ENCODE measurements at regions not wholly inside any gene's neighbourhood (a gene's known extent, or its start where the extent isn't known, plus 50 kb on each side); places are given as distances from the start of the nearest gene placed in this dataset.

DNA sequence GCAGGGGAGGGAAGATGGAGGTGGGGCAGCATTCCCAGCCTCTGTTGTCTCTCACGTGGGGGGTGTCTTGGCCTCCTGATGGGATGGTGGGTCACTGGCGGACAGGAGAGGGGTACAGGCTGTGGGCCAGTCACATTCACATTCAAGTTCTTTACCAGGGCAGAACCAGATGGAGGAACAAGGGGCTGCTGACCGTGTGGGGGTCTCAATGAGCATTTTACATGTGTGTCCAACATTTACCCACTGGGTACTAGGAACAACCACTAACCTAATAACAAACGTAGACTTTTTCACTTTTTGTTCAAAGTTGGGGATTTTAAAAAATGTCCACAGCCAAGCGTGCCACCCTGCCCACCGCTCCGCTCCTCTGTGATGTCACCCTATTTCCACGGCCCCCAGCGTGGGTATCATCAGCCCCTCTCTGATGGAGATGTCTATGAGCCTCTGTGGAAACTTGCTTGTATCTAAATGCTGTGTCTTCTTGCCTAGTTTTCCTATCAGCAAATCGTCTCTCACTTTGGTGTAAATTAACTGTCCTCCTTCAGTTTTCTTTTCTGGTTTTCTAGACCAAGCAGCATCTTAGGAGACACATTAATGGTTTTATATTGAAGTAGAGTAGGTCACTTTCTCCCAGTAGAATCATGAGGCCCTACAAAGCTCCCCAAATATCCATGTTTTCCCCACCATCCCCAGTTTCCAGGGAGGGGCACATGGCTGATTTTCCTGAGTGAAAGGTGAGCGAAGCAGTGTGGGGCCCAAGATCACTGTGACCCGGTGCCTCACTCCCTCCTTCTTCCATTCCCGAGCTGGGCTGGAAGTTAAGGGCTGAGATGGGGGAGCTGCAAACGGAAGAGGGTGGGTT is 936.7 kb downstream of the BRD1 start:
- H3K4me3 ChIP-seq (ENCODE audit: low read depth, low read length): no peak overlapping the region

- no peak overlapping the region for H3K4me3 ChIP-seq (ENCODE audit: low read depth, low read length)
Observed at GRCh38 chr22:48889887-48890692, 937.6 kb downstream of the BRD1 start.

DNA sequence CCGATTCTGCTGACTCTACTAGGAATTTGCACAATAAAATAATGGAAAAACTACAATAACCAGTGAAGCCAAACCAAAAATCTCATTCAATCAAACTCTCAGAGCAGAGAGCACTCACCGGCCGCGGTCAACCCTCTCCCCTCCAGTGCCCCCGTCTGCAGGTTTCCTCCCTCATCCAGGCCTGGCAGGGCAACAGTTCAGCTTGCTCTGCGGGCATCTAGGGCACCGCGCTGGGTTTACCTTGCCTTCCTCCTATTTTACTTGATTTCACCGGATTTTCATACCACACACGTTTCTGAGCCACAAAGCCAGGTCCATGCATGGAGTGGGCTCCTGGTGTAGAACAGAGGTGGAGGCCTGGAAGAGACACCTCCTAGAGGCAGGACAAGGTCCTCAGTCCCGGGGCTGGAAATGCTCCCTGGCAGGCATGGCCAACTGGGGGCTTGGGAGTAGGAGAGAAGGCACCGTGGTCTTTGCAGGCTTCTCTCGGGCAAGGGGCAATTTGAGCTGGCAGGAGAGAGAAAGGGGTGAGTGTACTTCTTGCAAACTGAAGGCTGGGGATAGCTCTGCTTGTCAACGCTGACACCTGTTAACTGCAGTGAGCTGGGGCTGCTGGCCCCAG is 938.4 kb downstream of the BRD1 start:
- H3K4me3 ChIP-seq (ENCODE audit: low read depth, low read length): no peak overlapping the region

DNA sequence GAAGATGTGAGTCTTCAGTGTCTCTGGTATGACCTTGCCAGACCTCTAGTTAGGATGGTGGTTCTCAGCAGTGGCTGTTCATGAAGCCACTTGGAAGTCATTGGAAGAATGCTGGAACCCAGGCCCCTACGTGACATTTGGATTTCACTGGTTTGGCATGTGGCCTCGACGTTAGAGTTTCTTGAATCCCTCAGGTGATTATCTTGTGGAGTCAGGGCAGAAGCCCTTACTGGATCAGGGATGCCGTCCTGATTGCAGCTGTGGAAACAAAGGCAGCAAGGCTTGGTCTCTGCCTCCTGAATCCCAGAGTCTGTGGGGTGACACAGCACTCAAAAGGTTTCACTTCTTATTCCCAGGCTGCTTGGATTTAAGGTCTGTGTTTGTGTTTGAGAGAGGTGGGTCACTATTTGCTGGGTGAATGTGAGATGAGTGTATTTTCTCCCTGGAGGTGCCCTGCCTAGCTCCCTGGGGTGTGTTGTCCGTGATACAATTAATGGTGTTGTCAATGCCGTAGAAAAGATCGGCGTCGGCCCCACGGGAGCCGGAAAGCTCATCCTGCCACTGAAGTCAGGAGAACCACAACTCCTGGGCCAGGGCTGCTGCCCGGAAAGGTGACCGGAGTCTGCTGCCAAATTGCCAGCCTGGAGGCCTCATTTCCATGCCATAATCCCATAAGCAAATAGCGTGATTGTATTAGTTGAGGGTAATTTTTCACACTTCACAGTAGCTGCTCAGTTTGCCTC is 939.0 kb downstream of the BRD1 start:
- H3K4me3 ChIP-seq (ENCODE audit: low read depth, low read length): no peak overlapping the region

GRCh38 chr22:48887394-48888332 is 940.0 kb downstream of the BRD1 start:
- H3K4me3 ChIP-seq (ENCODE audit: low read depth, low read length): no peak overlapping the region

DNA sequence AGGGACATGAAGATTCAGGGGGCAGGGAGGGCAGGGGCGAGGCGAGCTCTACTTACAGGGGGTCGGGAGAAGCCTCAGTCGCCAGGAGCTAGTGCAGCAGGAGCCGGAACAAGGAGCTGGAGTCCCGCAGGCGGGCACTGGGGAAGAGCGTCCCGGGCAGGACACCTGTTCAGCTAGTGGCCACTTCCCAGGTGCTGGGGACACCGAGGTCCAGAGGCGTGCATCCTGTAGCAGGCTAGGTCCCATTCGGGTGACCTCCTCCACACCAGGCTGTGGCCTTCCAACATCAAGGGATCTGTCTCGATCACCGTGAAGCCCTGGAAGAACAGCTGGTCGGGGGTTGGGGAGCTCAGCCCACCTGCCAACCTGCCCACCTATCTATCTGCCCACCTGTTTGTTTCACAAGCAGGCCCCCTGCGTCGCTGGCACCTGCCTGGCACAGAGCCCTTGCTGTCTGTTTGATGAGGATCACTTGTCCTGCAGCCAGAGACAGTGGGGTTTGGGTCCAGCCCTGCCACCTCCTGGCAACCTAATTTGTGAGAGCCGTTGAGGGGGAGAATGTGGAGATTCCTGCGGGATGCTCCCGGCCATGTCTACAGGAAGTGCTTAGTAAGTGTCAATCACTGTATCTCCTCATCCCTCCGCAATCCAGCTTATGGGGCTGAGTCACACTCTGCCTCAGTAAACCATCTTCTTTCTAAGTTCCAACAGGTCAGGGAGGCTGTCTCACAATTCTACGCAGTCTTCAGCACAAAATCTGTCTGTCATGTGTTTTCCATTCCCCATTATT is 940.9 kb downstream of the BRD1 start:
- H3K4me3 ChIP-seq (ENCODE audit: low read depth, low read length): no peak overlapping the region

GRCh38 chr22:48885919-48886305 is 941.8 kb downstream of the BRD1 start:
- no peak overlapping the region for H3K4me3 ChIP-seq (ENCODE audit: low read depth, low read length)

DNA sequence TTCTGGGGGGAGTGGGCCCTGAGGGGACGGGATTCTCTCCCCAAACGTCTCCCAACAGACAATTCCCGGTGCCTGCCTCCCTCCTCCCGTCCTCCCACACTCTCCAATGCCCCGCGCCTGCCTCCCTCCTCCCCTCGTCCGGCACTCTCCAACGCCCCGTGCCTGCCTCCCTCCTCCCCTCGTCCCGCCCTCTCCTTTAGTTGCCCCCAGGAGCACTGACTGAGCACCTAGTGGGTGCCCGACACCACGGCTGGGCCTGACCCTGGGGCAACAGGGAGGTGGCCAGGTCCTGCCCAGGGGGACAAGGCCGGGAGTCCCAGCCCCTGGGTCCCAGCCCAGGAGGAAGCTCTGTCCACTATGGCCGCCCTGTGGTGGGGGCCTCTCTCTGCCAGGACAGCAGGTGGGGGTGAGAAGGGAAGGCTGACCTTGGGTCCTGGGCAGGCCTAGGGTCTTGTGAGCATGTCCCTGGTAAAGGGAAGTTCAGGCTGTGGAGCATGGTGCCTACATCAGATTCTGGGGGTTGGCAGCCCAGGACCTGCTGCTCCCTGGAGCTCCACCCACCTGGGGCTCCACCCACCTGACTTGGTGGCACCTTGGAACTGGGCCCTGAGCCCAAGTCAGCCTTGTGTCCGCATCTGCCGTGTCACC is 942.3 kb downstream of the BRD1 start:
- H3K4me3 ChIP-seq (ENCODE audit: low read depth, low read length): no peak overlapping the region

- H3K4me3 ChIP-seq (ENCODE audit: low read depth, low read length): no peak overlapping the region
Observed at GRCh38 chr22:48884786-48885185, 942.9 kb downstream of the BRD1 start.

- H3K4me3 ChIP-seq (ENCODE audit: low read depth, low read length): no peak overlapping the region
Observed at GRCh38 chr22:48884324-48884723, 943.3 kb downstream of the BRD1 start.

DNA sequence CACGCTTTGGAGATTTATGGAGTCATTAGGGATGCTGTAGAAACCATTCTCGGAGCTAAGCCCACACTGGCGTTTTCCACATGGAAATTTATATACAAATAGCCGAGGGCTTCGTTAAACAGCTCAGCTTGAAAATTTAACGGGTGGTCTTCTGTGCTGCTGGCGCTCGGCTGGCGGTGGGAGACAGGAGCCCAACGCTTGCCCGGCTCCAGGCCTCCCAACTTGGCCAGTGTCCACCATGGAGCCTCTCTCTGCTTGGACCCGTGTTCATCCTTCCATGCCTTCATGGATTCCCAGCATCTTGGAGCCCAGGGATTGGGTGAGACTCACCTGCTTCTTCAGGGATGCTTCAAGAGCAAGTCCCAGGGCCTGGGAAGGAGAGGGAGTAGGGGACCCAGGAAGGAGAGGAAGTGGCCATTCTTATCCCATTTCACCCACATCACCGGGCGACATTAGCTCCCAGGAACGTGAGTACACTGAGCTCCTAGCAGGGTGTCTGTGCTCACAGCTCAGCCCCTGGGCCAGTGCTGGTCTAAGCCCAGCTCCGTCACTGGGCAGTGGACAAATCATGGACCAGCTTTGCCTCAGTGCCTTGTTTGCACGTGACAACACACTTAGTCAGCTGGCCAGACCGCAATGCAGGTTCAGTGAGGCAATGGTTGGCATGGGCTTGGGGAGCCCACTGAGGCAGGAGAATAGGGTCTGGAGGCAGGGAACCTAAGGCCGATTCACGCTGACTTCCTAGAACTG is 944.3 kb downstream of the BRD1 start:
- H3K4me3 ChIP-seq (ENCODE audit: low read depth, low read length): no peak overlapping the region

- no peak overlapping the region for H3K4me3 ChIP-seq (ENCODE audit: low read depth, low read length)
Observed at GRCh38 chr22:48882636-48883200, 945.0 kb downstream of the BRD1 start.

GRCh38 chr22:48881326-48881980 is 946.2 kb downstream of the BRD1 start:
- H3K4me3 ChIP-seq (ENCODE audit: low read depth, low read length): no peak overlapping the region

DNA sequence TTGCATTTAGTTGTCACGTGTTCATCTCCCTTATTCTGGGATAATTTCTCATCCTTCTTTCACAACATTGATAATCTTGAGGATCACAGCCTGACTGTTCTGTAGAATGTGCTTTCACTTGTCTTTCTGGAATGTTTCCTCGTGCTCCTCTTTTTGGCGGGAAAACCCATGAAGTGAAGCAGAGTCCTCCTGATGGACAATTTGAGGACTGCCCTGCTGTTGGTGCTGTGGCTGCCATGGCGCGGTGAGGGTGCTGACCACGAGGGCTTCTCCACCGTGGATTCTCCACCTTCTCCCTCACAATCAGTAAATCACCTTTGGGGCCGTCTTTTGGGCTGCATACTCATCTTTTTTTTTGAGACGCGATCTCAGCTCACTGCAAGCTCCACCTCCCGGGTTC is 946.9 kb downstream of the BRD1 start:
- H3K4me3 ChIP-seq (ENCODE audit: low read depth, low read length): no peak overlapping the region

DNA sequence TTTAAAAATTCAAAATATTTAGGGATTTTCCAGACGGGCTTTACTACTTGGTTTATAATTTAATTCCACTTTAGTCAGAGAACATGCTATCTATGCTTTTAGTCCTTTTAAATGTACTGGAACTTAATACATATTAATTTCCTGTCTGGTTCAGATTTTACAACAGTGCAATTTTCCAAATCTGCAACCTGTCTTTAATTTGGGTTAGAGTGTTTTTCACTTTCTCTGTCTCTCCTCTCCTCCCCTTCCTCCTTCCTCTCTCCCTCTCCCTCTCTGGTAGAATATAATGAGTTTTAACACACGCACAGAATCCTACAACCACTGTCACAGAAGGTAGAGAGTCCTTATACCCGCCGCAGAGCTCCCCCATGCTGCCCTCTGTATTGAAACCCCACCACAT is 950.7 kb downstream of the BRD1 start:
- no peak overlapping the region for H3K4me3 ChIP-seq (ENCODE audit: low read depth, low read length)

DNA sequence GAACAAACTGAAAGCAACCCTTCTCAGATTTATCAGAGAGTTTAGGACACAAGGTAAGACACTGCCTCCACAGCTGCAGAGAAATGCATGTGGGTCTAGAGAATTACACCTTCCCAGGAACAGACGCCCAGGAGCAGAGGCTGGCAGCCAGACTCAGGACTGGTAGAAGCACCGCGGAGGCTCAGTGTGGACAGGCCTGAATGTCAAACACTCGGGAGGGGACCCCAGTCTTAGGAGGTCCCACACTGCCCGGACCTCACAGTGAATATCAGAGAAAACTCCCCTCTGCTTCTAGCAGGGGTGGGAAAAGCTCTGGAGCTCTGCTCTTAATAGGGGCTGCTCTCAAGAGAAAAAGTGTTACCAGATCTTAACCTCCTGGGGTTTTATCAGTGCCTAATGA is 952.7 kb downstream of the BRD1 start:
- H3K4me3 ChIP-seq (ENCODE audit: low read depth, low read length): no peak overlapping the region

DNA sequence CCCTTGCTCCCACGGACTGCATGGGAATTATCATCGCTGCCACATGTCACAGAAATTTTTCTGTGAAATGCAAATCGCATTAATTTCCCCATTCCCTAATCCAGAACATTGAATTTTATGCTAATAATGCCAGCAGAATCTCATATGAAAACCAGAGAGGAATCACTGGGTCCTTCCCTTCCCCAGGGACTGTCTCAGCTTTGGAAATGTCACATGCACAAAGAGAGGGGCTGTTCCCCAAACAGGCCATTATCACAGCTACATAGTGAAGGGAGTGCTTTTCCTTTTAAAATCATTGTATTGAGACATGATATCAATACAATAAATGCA is 954.5 kb downstream of the BRD1 start:
- H3K4me3 ChIP-seq (ENCODE audit: low read depth, low read length): no peak overlapping the region
